Liver (tissue), 8 donors: ENCODE measurements at regions not wholly inside any gene's neighbourhood (a gene's known extent, or its start where the extent isn't known, plus 50 kb on each side); places are given as distances from the start of the nearest gene placed in this dataset.

Source experiments
- DNase-seq: peaks from one replicate; pipeline ENCODE4 v3.0.0-alpha.2; 2017; ENCODE audit warnings: low spot score
- H3K27ac ChIP-seq, 2 donors: one replicate each; pipeline ENCODE4 v1.7.0; 2013; ENCODE audit warnings: inconsistent platforms in 2 of 2, low read length in 2 of 2, control low read depth in 1 of 2, low read depth in 1 of 2, mild to moderate bottlenecking in 1 of 2
- H3K27me3 ChIP-seq, 4 donors: one replicate each; pipeline versions ENCODE4 v1.6.1 to v1.7.0; 2013; ENCODE audit warnings: low read length in 3 of 4, inconsistent platforms in 1 of 4, mild to moderate bottlenecking in 1 of 4, moderate library complexity in 1 of 4; ENCODE audit not compliant: control insufficient read depth in 4 of 4, insufficient read depth in 4 of 4
- H3K36me3 ChIP-seq, 4 donors: one replicate each; pipeline versions ENCODE4 v1.6.1 to v1.7.0; 2013; ENCODE audit warnings: low read length in 3 of 4, mild to moderate bottlenecking in 3 of 4, low read depth in 1 of 4, moderate library complexity in 1 of 4; ENCODE audit not compliant: control insufficient read depth in 4 of 4, insufficient read depth in 3 of 4
- H3K4me1 ChIP-seq, 4 donors: one replicate each; pipeline versions ENCODE4 v1.6.1 to v1.7.0; 2013; ENCODE audit warnings: low read length in 3 of 4, mild to moderate bottlenecking in 3 of 4, moderate library complexity in 1 of 4; ENCODE audit not compliant: control insufficient read depth in 4 of 4, insufficient read depth in 4 of 4
- H3K4me3 ChIP-seq, 3 donors: one replicate each; pipeline versions ENCODE4 v1.6.1 to v1.7.0; 2013; ENCODE audit warnings: low read length in 3 of 3, control low read depth in 1 of 3, low read depth in 1 of 3, mild to moderate bottlenecking in 1 of 3
- H3K9ac ChIP-seq, 2 donors: one replicate each; pipeline ENCODE4 v1.7.0; 2013; ENCODE audit warnings: low read length in 2 of 2, mild to moderate bottlenecking in 2 of 2, moderate library complexity in 2 of 2, control low read depth in 1 of 2, low read depth in 1 of 2
- H3K9me3 ChIP-seq, 4 donors: one replicate each; pipeline versions ENCODE4 v1.6.1 to v1.7.0; 2013; ENCODE audit warnings: low read length in 3 of 4; ENCODE audit not compliant: control insufficient read depth in 4 of 4
- ATF3 ChIP-seq: IDR thresholded peaks from 2 replicates; pipeline ENCODE4 v1.6.1; 2016; ENCODE audit warnings: antibody characterized with exemption
- CTCF ChIP-seq: fragments of 150-350 bp; IDR thresholded peaks from 2 replicates; pipeline ENCODE4 v1.5.1; 2017; ENCODE audit warnings: improper control_type of control experiment, low read depth, low read length; ENCODE audit not compliant: missing input control
- EGR1 ChIP-seq, 2 donors: IDR thresholded peaks; 2 replicates each; pipeline ENCODE4 v1.6.1; 2016 to 2018; ENCODE audit warnings: antibody characterized with exemption in 2 of 2, low read depth in 2 of 2
- FOXA1 ChIP-seq: IDR thresholded peaks from 2 replicates; pipeline ENCODE4 v1.6.1; 2016; ENCODE audit warnings: antibody characterized with exemption
- FOXA2 ChIP-seq: IDR thresholded peaks from 2 replicates; pipeline ENCODE4 v1.6.1; 2016; ENCODE audit warnings: antibody characterized with exemption
- GABPA ChIP-seq, 2 donors: IDR thresholded peaks in 1 of 2; conservative IDR thresholded peaks in 1 of 2; 2 replicates each; pipeline ENCODE4 v1.6.1; 2016; ENCODE audit warnings: antibody characterized with exemption in 2 of 2, mild to moderate bottlenecking in 1 of 2, moderate library complexity in 1 of 2
- HNF4G ChIP-seq: IDR thresholded peaks from 2 replicates; pipeline ENCODE4 v1.6.1; 2016; ENCODE audit warnings: antibody characterized with exemption
- RAD21 ChIP-seq, 2 donors: IDR thresholded peaks; 2 replicates each; pipeline ENCODE4 v1.6.1; 2016; ENCODE audit warnings: antibody characterized with exemption in 2 of 2, mild to moderate bottlenecking in 2 of 2
- REST ChIP-seq: IDR thresholded peaks from 2 replicates; pipeline ENCODE4 v1.6.1; 2016; ENCODE audit warnings: antibody characterized with exemption, mild to moderate bottlenecking
- RXRA ChIP-seq, 2 donors: IDR thresholded peaks; 2 replicates each; pipeline ENCODE4 v1.6.1; 2017 to 2018; ENCODE audit warnings: antibody characterized with exemption in 2 of 2, mild to moderate bottlenecking in 1 of 2
- YY1 ChIP-seq: IDR thresholded peaks from 2 replicates; pipeline ENCODE4 v1.6.1; 2016; ENCODE audit warnings: antibody characterized with exemption, mild to moderate bottlenecking
- WGBS: extraction: QIAGEN DNeasy Blood & Tissue Kit; methylation state at CpG from one replicate; pipeline ENCODE4 v1.1.7; 2013; 5-methylcytosine and 5-hydroxymethylcytosine counted together
- donor health status: healthy.
- donor health status: healthy.
- donor health status: healthy.
- donor health status: healthy.
- donor health status: healthy.

GRCh38 chr13:60721063-60721462 is 324.0 kb downstream of the TDRD3 start:
- Histone ChIP-seq H3K4me1 (no peaks in the 10 kb centered on the region), H3K27me3 (peaks cover 0 to 2% (median 0%) of the 10 kb centered on the region in 4 donors), H3K9me3 (no peaks in the 10 kb centered on the region), H3K27ac (no peak overlapping the region), H3K4me3 (no peak overlapping the region), H3K36me3 (no peaks in the 10 kb centered on the region), H3K9ac (no peak overlapping the region)
- DNase-seq: no peak
- 93% methylated on average over 3 of the region's 3 CpGs for WGBS
- no peak for TF ChIP-seq YY1
- TF ChIP-seq EGR1 (IDR thresholded peaks at IDR 0.05; ENCODE audit: low read depth in 2 of 2): no peak
- no peak for TF ChIP-seq CTCF
- no peak for TF ChIP-seq FOXA2
- no peak for TF ChIP-seq FOXA1
- TF ChIP-seq GABPA (IDR thresholded peaks at IDR 0.05 in 1 of 2, conservative IDR thresholded peaks at IDR 0.05 in 1 of 2): no peak
- TF ChIP-seq RXRA (IDR thresholded peaks at IDR 0.05): no peak

GRCh38 chr13:60720590-60720989 is 323.6 kb downstream of the TDRD3 start:
- Histone ChIP-seq H3K27ac (no peak overlapping the region), H3K9me3 (no peaks in the 10 kb centered on the region), H3K9ac (no peak overlapping the region), H3K4me3 (no peak overlapping the region), H3K36me3 (no peaks in the 10 kb centered on the region), H3K4me1 (no peaks in the 10 kb centered on the region), H3K27me3 (peaks cover 0 to 2% (median 0%) of the 10 kb centered on the region in 4 donors)
- 86% methylated on average over 3 of the region's 3 CpGs for WGBS
- DNase-seq: no peak
- TF ChIP-seq ATF3 (no peak), REST (no peak), RXRA (IDR thresholded peaks at IDR 0.05) (no peak)

- TF ChIP-seq HNF4G (no peak), ATF3 (no peak), RAD21 (IDR thresholded peaks at IDR 0.05) (no peak)
- DNase-seq: no peak
- 78% methylated on average over 2 of the region's 2 CpGs for WGBS
- H3K9ac ChIP-seq: no peak overlapping the region
- H3K9me3 ChIP-seq: no peaks in the 10 kb centered on the region
- no peak overlapping the region for H3K4me3 ChIP-seq
- H3K36me3 ChIP-seq: no peaks in the 10 kb centered on the region
- no peak overlapping the region for H3K27ac ChIP-seq
- no peaks in the 10 kb centered on the region for H3K4me1 ChIP-seq
- H3K27me3 ChIP-seq: peaks cover 0 to 2% (median 0%) of the 10 kb centered on the region in 4 donors
Measured at GRCh38 chr13:60716313-60716712, 319.3 kb downstream of the TDRD3 start.
